OCI-LY7 (cell line): ENCODE measurements at regions not wholly inside any gene's neighbourhood (a gene's known extent, or its start where the extent isn't known, plus 50 kb on each side); places are given as distances from the start of the nearest gene placed in this dataset.

ENCODE experiments used
- BruUV-seq: library from RNA; stranded (reverse); fragments of 400-500 nt; replicated peaks from 2 replicates; lab custom pipeline; 2021; lab: Mats Ljungman, UMichigan
- CTCF ChIA-PET: fragments of 300-600 bp; sonication (Branson Sonifier 250); formaldehyde crosslinking; loops from one replicate; lab custom pipeline; 2022; ENCODE audit warnings: antibody characterized with exemption; ENCODE audit not compliant: unreplicated experiment; lab: Charles Lee
- POLR2A ChIA-PET: fragments of 300-600 bp; sonication (Branson Sonifier 250); formaldehyde crosslinking; loops from one replicate; lab custom pipeline; 2022; ENCODE audit warnings: antibody characterized with exemption; lab: Charles Lee
- DNase-seq: peaks from one replicate; pipeline ENCODE4 v3.0.0-alpha.2; 2015; ENCODE audit warnings: low spot score
- H2AFZ ChIP-seq: fragments of 200-600 bp; sonication (generic), shearing (Covaris generic); 2 replicates; pipeline ENCODE4 v1.6.1; 2014; ENCODE audit warnings: mild to moderate bottlenecking, antibody characterized with exemption, low read length, moderate library complexity
- H3K27ac ChIP-seq: fragments of 200-600 bp; sonication (generic); 2 replicates; pipeline ENCODE4 v1.5.1; 2014; ENCODE audit warnings: mixed run types, low read depth, mild to moderate bottlenecking, moderate library complexity, low read length, inconsistent platforms; ENCODE audit not compliant: poor library complexity, severe bottlenecking
- H3K36me3 ChIP-seq: fragments of 200-600 bp; sonication (generic); 2 replicates; pipeline ENCODE4 v1.6.1; 2014; ENCODE audit warnings: mild to moderate bottlenecking, antibody characterized with exemption, low read length, moderate library complexity, mixed read lengths; ENCODE audit not compliant: insufficient read depth
- H3K4me1 ChIP-seq: fragments of 200-600 bp; sonication (generic); 2 replicates; pipeline ENCODE4 v1.5.1; 2014; ENCODE audit warnings: mild to moderate bottlenecking, low read length; ENCODE audit not compliant: insufficient read depth, poor library complexity, severe bottlenecking
- H3K4me2 ChIP-seq: fragments of 200-600 bp; sonication (generic); 2 replicates; pipeline ENCODE4 v1.6.1; 2014; ENCODE audit warnings: mild to moderate bottlenecking, low read length
- H3K4me3 ChIP-seq: fragments of 200-600 bp; sonication (generic); 2 replicates; pipeline ENCODE4 v1.5.1; 2014; ENCODE audit warnings: mild to moderate bottlenecking, low read depth, low read length; ENCODE audit not compliant: poor library complexity, severe bottlenecking
- H3K79me2 ChIP-seq: fragments of 200-600 bp; sonication (generic); 2 replicates; pipeline ENCODE4 v1.6.1; 2016; ENCODE audit warnings: low read depth, mild to moderate bottlenecking, low read length, moderate library complexity, mixed read lengths; ENCODE audit not compliant: insufficient read depth
- H3K9me2 ChIP-seq: fragments of 200-600 bp; sonication (generic); 2 replicates; pipeline ENCODE4 v1.6.1; 2016; ENCODE audit warnings: mild to moderate bottlenecking, low read length, mixed read lengths; ENCODE audit not compliant: insufficient read depth
- H3K9me3 ChIP-seq: fragments of 200-600 bp; sonication (generic); 2 replicates; pipeline ENCODE4 v1.6.1; 2014; ENCODE audit warnings: mild to moderate bottlenecking, mixed run types, low read length, mixed read lengths
- H4K20me1 ChIP-seq: fragments of 200-600 bp; sonication (generic); 2 replicates; pipeline ENCODE4 v1.6.1; 2014; ENCODE audit warnings: mild to moderate bottlenecking, antibody characterized with exemption, low read length, moderate library complexity, mixed read lengths; ENCODE audit not compliant: insufficient read depth
- CTCF ChIP-seq: fragments of 200-600 bp; sonication (generic); conservative IDR thresholded peaks from 2 replicates; pipeline ENCODE4 v1.5.1; 2014; ENCODE audit warnings: mild to moderate bottlenecking, antibody characterized with exemption, low read length, moderate library complexity, mixed read lengths
- EZH2phosphoT487 ChIP-seq: fragments of 200-600 bp; sonication (generic); IDR thresholded peaks from 2 replicates; pipeline ENCODE4 v1.6.1; 2018; ENCODE audit warnings: low read depth, borderline replicate concordance, mild to moderate bottlenecking, mixed run types, antibody characterized with exemption, low read length, moderate library complexity, mixed read lengths
- intact Hi-C: fragments of 100-400 bp; cut with micrococcal nuclease; formaldehyde crosslinking; loops from one replicate; pipeline ENCODE4 v1.10.0; 2022; ENCODE audit not compliant: unreplicated experiment

- no peaks in the 10 kb centered on the region for H3K36me3 ChIP-seq
- DNase-seq: peak; percentile 67
- peaks cover 22% of the 10 kb centered on the region for H3K4me1 ChIP-seq
- no peaks in the 10 kb centered on the region for H3K9me2 ChIP-seq
- H2AFZ ChIP-seq: peak overlapping the region; percentile 43; the same call in 1 of the 2 replicates
- H3K79me2 ChIP-seq: no peaks in the 10 kb centered on the region
- H3K4me3 ChIP-seq: peak overlapping the region; percentile 14
- no TSS peak for BruUV-seq
- CTCF ChIA-PET: no interaction called here
- intact Hi-C loops: no loop called here
- POLR2A ChIA-PET: no interaction called here
- no peaks in the 10 kb centered on the region for H4K20me1 ChIP-seq
- no peak for TF ChIP-seq EZH2phosphoT487
- peak overlapping the region; percentile 62 for H3K27ac ChIP-seq
- H3K9me3 ChIP-seq: no peaks in the 10 kb centered on the region
- peak overlapping the region; percentile 55 for H3K4me2 ChIP-seq
Observed at GRCh38 chr12:105783983-105784947, 354.5 kb downstream of the NUAK1 start.

GRCh38 chr12:105793421-105793820 is 345.3 kb downstream of the NUAK1 start:
- H3K79me2 ChIP-seq: no peaks in the 10 kb centered on the region
- no peaks in the 10 kb centered on the region for H3K36me3 ChIP-seq
- no peak overlapping the region for H3K4me2 ChIP-seq
- no peaks in the 10 kb centered on the region for H3K4me1 ChIP-seq
- ChIA-PET POLR2A (interaction anchor here (1.6 kb wide), 1 partner anchor 10 kb away, joined by 5 read pairs; no protein-coding TSS in a partner anchor), CTCF (no interaction called here)
- no peak overlapping the region for H2AFZ ChIP-seq
- no peak for DNase-seq
- no peaks in the 10 kb centered on the region for H3K9me2 ChIP-seq
- H3K27ac ChIP-seq: no peak overlapping the region
- BruUV-seq: no TSS peak
- TF ChIP-seq CTCF (no peak), EZH2phosphoT487 (no peak)
- H4K20me1 ChIP-seq: no peaks in the 10 kb centered on the region
- H3K4me3 ChIP-seq: no peak overlapping the region
- intact Hi-C loops: no loop called here
- no peaks in the 10 kb centered on the region for H3K9me3 ChIP-seq

GRCh38 chr12:105798256-105798845 is 340.4 kb downstream of the NUAK1 start:
- DNase-seq: no peak
- Histone ChIP-seq H2AFZ (no peak overlapping the region), H3K4me2 (no peak overlapping the region), H3K36me3 (no peaks in the 10 kb centered on the region), H3K4me3 (no peak overlapping the region), H3K27ac (no peak overlapping the region), H3K79me2 (no peaks in the 10 kb centered on the region), H3K9me3 (no peaks in the 10 kb centered on the region), H4K20me1 (no peaks in the 10 kb centered on the region), H3K9me2 (no peaks in the 10 kb centered on the region), H3K4me1 (no peaks in the 10 kb centered on the region)
- intact Hi-C loops: no loop called here
- ChIA-PET CTCF (no interaction called here), POLR2A (no interaction called here)
- no peak for TF ChIP-seq EZH2phosphoT487
- no peak for TF ChIP-seq CTCF
- no TSS peak for BruUV-seq
